Smooth muscle cell (in vitro differentiated cells): ENCODE measurements at regions not wholly inside any gene's neighbourhood (a gene's known extent, or its start where the extent isn't known, plus 50 kb on each side); places are given as distances from the start of the nearest gene placed in this dataset.

Experiments used
- DNase-seq: peaks from one replicate; lab custom pipeline; 2025; ENCODE audit not compliant: unreplicated experiment; lab: John Stamatoyannopoulos, UW
- H2AFZ ChIP-seq: fragments of 200-600 bp; sonication (generic); 2 replicates; pipeline ENCODE4 v1.6.0; 2016; ENCODE audit warnings: antibody characterized with exemption, low read depth, mild to moderate bottlenecking
- H3F3A ChIP-seq: fragments of 200-600 bp; sonication (generic); 2 replicates; pipeline ENCODE4 v1.6.0; 2017; ENCODE audit warnings: antibody characterized with exemption, low read depth
- H3K27ac ChIP-seq: fragments of 200-600 bp; sonication (generic); 2 replicates; pipeline ENCODE4 v1.5.1; 2016; ENCODE audit warnings: low read depth, mild to moderate bottlenecking
- H3K27me3 ChIP-seq: fragments of 200-600 bp; sonication (generic); 2 replicates; pipeline ENCODE4 v1.6.1; 2016; ENCODE audit warnings: low read depth, mild to moderate bottlenecking
- H3K36me3 ChIP-seq: fragments of 200-600 bp; sonication (generic); 2 replicates; pipeline ENCODE4 v1.5.1; 2016; ENCODE audit warnings: low read depth
- H3K4me1 ChIP-seq: fragments of 200-600 bp; sonication (generic); 2 replicates; pipeline ENCODE4 v1.5.1; 2016; ENCODE audit warnings: low read depth
- H3K4me2 ChIP-seq: fragments of 200-600 bp; sonication (generic); 2 replicates; pipeline ENCODE4 v1.6.0; 2016; ENCODE audit warnings: mild to moderate bottlenecking
- H3K4me3 ChIP-seq: fragments of 200-600 bp; sonication (generic); 2 replicates; pipeline ENCODE4 v1.5.1; 2016; ENCODE audit warnings: mild to moderate bottlenecking
- H3K79me2 ChIP-seq: fragments of 200-600 bp; sonication (generic); 2 replicates; pipeline ENCODE4 v1.6.0; 2016; ENCODE audit warnings: low read depth, mild to moderate bottlenecking
- H3K9ac ChIP-seq: fragments of 200-600 bp; sonication (generic); 2 replicates; pipeline ENCODE4 v1.6.0; 2016; ENCODE audit warnings: low read depth
- H3K9me3 ChIP-seq: fragments of 200-600 bp; sonication (generic); replicated peaks from 2 replicates; pipeline ENCODE4 v1.5.1; 2016; ENCODE audit warnings: low read depth
- H4K20me1 ChIP-seq: fragments of 200-600 bp; sonication (generic); 2 replicates; pipeline ENCODE4 v1.6.0; 2016; ENCODE audit warnings: low read depth
- WGBS: methylation state at CpG from one replicate; pipeline ENCODE4 v1.1.7; 2016; ENCODE audit warnings: low lambda C conversion rate; 5-methylcytosine and 5-hydroxymethylcytosine counted together
- TF ChIP-seq, protein P1 (sequence below): fragments of 200-600 bp; sonication (generic); IDR thresholded peaks from 2 replicates; pipeline ENCODE4 v1.5.1; 2017; ENCODE audit warnings: borderline replicate concordance, mild to moderate bottlenecking, antibody characterized with exemption; ENCODE audit not compliant: insufficient read depth, poor library complexity, severe bottlenecking

DNA sequence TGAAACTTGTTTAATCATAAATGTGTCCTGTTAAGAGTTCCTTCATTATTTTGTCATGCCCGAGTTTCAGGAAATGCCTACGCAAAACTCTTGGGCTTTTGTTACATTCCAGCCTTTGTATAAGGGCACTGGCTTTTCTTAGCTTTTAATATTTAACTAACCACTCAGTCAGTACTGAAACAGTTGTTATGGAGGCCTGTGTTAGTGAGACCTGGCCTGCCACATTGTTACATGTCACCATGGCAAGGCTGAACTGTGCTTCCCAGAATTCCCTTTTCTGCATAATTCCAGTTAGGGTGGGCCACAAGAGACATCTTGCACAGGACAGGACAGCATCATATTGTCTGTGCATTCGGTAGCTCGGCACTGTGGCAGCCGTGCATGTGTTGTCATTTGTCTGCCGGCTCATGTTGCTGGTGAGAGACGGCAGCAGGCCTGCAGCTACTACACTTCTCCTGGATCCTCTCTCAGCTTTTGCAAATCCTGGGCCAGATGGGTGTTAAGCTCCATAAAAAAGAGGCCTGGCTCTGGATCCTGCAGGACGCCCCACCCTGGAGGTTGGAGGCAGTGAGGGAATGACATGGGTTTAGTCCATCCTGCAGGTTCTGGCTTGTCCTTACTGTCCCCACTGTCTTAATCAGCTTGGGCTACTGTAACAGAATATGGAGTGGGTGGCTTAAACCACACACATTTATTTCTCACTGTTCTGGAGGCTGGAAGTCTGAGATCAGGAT lies 128.8 kb upstream of the DTNBP1 start:
- Histone ChIP-seq H3K4me2 (peak overlapping the region; percentile 43), H3K79me2 (no peaks in the 10 kb centered on the region), H3K36me3 (no peaks in the 10 kb centered on the region), H3F3A (peaks cover 12% of the 10 kb centered on the region), H3K9me3 (no peaks in the 10 kb centered on the region), H3K4me3 (no peak overlapping the region), H4K20me1 (no peaks in the 10 kb centered on the region), H3K27me3 (no peaks in the 10 kb centered on the region), H2AFZ (peak overlapping the region; percentile 23), H3K9ac (no peak overlapping the region), H3K4me1 (no peaks in the 10 kb centered on the region), H3K27ac (peak overlapping the region; percentile 36)
- DNase-seq, result no peak
- 16% methylated on average over 8 of the region's 8 CpGs for WGBS
- TF ChIP-seq, protein P1, sequence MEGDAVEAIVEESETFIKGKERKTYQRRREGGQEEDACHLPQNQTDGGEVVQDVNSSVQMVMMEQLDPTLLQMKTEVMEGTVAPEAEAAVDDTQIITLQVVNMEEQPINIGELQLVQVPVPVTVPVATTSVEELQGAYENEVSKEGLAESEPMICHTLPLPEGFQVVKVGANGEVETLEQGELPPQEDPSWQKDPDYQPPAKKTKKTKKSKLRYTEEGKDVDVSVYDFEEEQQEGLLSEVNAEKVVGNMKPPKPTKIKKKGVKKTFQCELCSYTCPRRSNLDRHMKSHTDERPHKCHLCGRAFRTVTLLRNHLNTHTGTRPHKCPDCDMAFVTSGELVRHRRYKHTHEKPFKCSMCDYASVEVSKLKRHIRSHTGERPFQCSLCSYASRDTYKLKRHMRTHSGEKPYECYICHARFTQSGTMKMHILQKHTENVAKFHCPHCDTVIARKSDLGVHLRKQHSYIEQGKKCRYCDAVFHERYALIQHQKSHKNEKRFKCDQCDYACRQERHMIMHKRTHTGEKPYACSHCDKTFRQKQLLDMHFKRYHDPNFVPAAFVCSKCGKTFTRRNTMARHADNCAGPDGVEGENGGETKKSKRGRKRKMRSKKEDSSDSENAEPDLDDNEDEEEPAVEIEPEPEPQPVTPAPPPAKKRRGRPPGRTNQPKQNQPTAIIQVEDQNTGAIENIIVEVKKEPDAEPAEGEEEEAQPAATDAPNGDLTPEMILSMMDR, result no peak

DNA sequence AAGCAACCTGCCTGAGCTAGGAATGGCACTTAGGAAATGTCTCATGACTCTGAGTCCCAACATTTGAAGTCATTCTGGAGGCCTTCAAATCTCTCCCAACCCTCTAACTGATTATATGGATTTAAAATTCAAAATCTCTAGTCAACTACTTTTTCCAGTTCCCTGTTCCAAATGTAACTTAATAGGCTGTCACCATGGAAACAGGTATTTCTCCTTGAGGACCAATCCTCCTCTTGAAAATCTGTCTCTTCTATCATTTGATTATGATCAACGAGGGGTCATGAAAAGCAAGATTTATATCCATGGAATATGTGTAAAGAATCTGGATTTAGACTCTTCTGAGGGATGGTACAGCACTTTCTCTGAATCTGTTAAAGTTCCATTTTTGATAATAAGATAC lies 127.3 kb upstream of the DTNBP1 start:
- no peaks in the 10 kb centered on the region for H4K20me1 ChIP-seq
- H2AFZ ChIP-seq, result no peak overlapping the region
- peaks cover 12% of the 10 kb centered on the region for H3F3A ChIP-seq
- WGBS, result 97% methylated on average over 1 of the region's 1 CpG
- no peaks in the 10 kb centered on the region for H3K4me1 ChIP-seq
- no peaks in the 10 kb centered on the region for H3K79me2 ChIP-seq
- no peaks in the 10 kb centered on the region for H3K27me3 ChIP-seq
- TF ChIP-seq, protein P1, result no peak
- no peak overlapping the region for H3K4me2 ChIP-seq
- no peak overlapping the region for H3K9ac ChIP-seq
- no peak for DNase-seq
- H3K36me3 ChIP-seq, result no peaks in the 10 kb centered on the region
- H3K9me3 ChIP-seq, result no peaks in the 10 kb centered on the region
- no peak overlapping the region for H3K27ac ChIP-seq
- H3K4me3 ChIP-seq, result no peak overlapping the region

DNA sequence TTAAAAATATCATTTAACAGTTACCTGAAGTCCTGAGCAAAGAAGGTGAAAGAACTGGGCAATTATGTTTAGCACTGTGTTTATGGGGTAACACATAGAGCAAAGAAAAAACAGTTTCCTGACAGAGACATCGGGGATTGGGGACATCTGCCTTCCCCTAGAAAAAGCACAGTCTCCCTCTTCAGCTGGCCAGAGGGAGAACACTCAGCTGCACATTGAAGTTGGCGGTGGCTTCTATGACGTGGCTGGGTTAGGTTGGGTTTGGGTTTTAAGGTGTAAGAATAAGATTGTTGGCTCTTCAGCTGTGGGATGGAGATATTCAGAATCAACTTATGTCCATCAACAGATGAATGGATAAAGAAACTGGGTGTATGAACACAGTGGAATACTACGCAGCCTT lies 124.0 kb upstream of the DTNBP1 start:
- Histone ChIP-seq H3K79me2 (no peaks in the 10 kb centered on the region), H3F3A (peaks cover 6% of the 10 kb centered on the region), H3K36me3 (no peaks in the 10 kb centered on the region), H3K4me3 (no peak overlapping the region), H3K9ac (no peak overlapping the region), H3K9me3 (no peaks in the 10 kb centered on the region), H2AFZ (no peak overlapping the region), H3K4me1 (no peaks in the 10 kb centered on the region), H3K4me2 (no peak overlapping the region), H4K20me1 (no peaks in the 10 kb centered on the region), H3K27ac (no peak overlapping the region), H3K27me3 (no peaks in the 10 kb centered on the region)
- WGBS, result 83% methylated on average over 4 of the region's 4 CpGs
- no peak for DNase-seq
- TF ChIP-seq, protein P1, result no peak

DNA sequence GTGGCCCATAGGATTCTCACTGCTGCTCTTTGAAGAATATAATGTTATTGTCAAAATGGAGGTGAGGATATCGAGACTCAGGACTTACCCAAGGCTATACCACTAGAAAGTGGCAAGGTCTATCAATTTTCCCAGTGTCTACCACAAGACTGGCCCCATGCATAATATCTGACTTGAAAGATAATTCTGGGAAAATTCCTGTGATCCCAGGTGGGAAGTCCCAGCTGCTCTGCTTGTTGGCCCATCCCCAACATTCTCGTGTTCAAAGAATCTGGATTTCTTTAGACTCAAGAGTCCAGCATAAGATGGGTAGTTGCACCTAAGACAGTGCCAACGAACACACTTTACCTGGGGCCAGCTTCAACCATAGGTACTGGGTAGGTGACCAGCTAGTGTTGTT lies 120.7 kb upstream of the DTNBP1 start:
- Histone ChIP-seq H3K27me3 (no peaks in the 10 kb centered on the region), H4K20me1 (no peaks in the 10 kb centered on the region), H3K4me2 (no peak overlapping the region), H3K4me3 (no peak overlapping the region), H3F3A (no peaks in the 10 kb centered on the region), H3K79me2 (no peaks in the 10 kb centered on the region), H3K9ac (no peak overlapping the region), H2AFZ (no peak overlapping the region), H3K27ac (no peak overlapping the region), H3K4me1 (no peaks in the 10 kb centered on the region), H3K9me3 (no peaks in the 10 kb centered on the region), H3K36me3 (no peaks in the 10 kb centered on the region)
- TF ChIP-seq, protein P1, result no peak
- no peak for DNase-seq
- whole genome bisulfite sequencing, result 89% methylated on average over 3 of the region's 3 CpGs
